Heart right ventricle (tissue), 16 donors: ENCODE measurements at regions not wholly inside any gene's neighbourhood (a gene's known extent, or its start where the extent isn't known, plus 50 kb on each side); places are given as distances from the start of the nearest gene placed in this dataset.

Experiments
- ATAC-seq, 8 donors: fragments of 200-7000 bp; cut with Tn5 transposase; one replicate each; pipeline ENCODE4 v1.9.1; 2020; ENCODE audit warnings: mild to moderate bottlenecking in 8 of 8, moderate library complexity in 8 of 8, moderate number of reproducible peaks in 1 of 8
- DNase-seq, 2 donors: peaks; one replicate each; pipeline ENCODE4 v3.0.0-alpha.2; 2020
- H3K27ac ChIP-seq, 10 donors: fragments of 200-600 bp; sonication (generic) in 2 of 10; one replicate each; pipeline versions ENCODE4 v1.5.0 to v1.8.0; 2020 to 2022; ENCODE audit warnings: mild to moderate bottlenecking in 3 of 10
- H3K27me3 ChIP-seq, 7 donors: fragments of 200-600 bp; one replicate each; pipeline ENCODE4 v1.8.0; 2021 to 2022; ENCODE audit warnings: mild to moderate bottlenecking in 2 of 7
- H3K36me3 ChIP-seq, 9 donors: fragments of 200-600 bp; sonication (generic) in 1 of 9; one replicate each; pipeline versions ENCODE4 v1.5.0 to v1.8.0; 2020 to 2022; ENCODE audit warnings: mild to moderate bottlenecking in 2 of 9
- H3K4me1 ChIP-seq, 9 donors: fragments of 200-600 bp; sonication (generic) in 1 of 9; one replicate each; pipeline versions ENCODE4 v1.5.0 to v1.8.0; 2020 to 2022; ENCODE audit warnings: mild to moderate bottlenecking in 4 of 9
- H3K4me3 ChIP-seq, 10 donors: fragments of 200-600 bp; sonication (generic) in 2 of 10; one replicate each; pipeline versions ENCODE4 v1.5.0 to v1.8.0; 2020 to 2022; ENCODE audit warnings: mild to moderate bottlenecking in 7 of 10, moderate library complexity in 2 of 10
- H3K9me3 ChIP-seq, 11 donors: fragments of 200-600 bp in 10 of 11; sonication (generic) in 2 of 11; one replicate each; pipeline versions ENCODE4 v1.5.0 to v1.8.0; 2013 to 2022; ENCODE audit warnings: mild to moderate bottlenecking in 2 of 11, control low read depth in 1 of 11, moderate library complexity in 1 of 11
- WGBS, 2 donors: extraction: QIAGEN DNeasy Blood & Tissue Kit; methylation state at CpG; one replicate each; pipeline ENCODE4 v1.1.7; 2013; ENCODE audit warnings: inconsistent platforms in 1 of 2; 5-methylcytosine and 5-hydroxymethylcytosine counted together
- intact Hi-C, 10 donors: fragments of 100-400 bp; cut with DNase I; formaldehyde crosslinking; loops; one replicate each; pipeline versions ENCODE4 v1.11.1 to v1.14.2; 2022
- TF ChIP-seq, protein P1 (sequence below), 9 donors: fragments of 200-600 bp; sonication (generic) in 2 of 9; IDR thresholded peaks; one replicate each; pipeline versions ENCODE4 v1.5.0 to v1.8.0; 2021 to 2022; ENCODE audit warnings: antibody characterized with exemption in 9 of 9, mild to moderate bottlenecking in 5 of 9, moderate library complexity in 1 of 9
- donor health status: Arrhythmogenic right ventricular cardiomyopathy.
- donor health status: ischemic (EF 13 %, LVEDD 7.1; RV severe dilation, severe dysfunction).
- donor health status: healthy with polysubstance abuse.
- donor health status: DM: no; HTN: yes; CAD: no.
- donor health status: DM: no; HTN: no; CAD: no.
- donor health status: ischemic (EF 25% LVEDD 6.9; RV normal size, moderate dysfunction).
- donor health status: ischemic (EF 25% LVEDD 5.7; RV mildly dilated, moderate dysfunction).
- donor health status: healthy.
- donor health status: DM: yes; HTN: yes; CAD: no.
- donor health status: Ischemic cardiomyopathy.
- donor health status: ischemic (EF 35%, LVEDD 5.7; RV mildly dilated, moderate dysfunction).
- donor health status: nonischemic (EF 11% LVEDD 7.7; RV severe dilation, severe dysfunction).
- donor health status: DM: yes; HTN: yes; CAD: no.
- donor health status: PGD.
- donor health status: ischemic (EF 29% LVEDD 5.4; RV normal size, mild dysfunction).
- donor health status: nonischemic (EF 23%, LVEDD 6.1; RV moderate dilation, normal function).

DNA sequence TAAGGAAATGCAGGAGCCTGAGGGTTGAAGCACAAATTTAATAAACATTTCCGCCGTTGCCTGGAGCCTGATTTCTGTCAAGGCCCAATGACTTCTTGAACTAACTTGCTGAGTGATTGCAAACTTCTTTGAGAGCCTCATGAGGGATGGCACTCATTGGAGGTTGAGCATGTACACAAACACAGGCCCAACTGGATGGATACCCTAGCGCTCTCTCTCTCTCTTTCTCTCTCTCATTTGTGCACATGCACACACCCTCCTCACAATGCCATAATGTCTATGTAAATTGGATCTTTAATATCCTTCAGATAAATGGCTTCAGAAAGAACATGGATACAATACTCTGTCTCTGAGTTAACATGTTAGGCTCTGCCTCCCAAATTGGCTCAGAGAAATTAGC, 597.7 kb upstream of the CADM1 start:
- Histone ChIP-seq H3K27me3 (peaks cover 0 to 12% (median 3%) of the 10 kb centered on the region in 7 donors), H3K4me3 (no peak overlapping the region), H3K36me3 (no peaks in the 10 kb centered on the region), H3K4me1 (no peaks in the 10 kb centered on the region), H3K9me3 (no peaks in the 10 kb centered on the region), H3K27ac (no peak overlapping the region)
- ATAC-seq (no peak), DNase-seq (no peak)
- WGBS, 2 donors = 68 to 74% methylated on average over 3 of the region's 3 CpGs
- TF ChIP-seq, protein P1, sequence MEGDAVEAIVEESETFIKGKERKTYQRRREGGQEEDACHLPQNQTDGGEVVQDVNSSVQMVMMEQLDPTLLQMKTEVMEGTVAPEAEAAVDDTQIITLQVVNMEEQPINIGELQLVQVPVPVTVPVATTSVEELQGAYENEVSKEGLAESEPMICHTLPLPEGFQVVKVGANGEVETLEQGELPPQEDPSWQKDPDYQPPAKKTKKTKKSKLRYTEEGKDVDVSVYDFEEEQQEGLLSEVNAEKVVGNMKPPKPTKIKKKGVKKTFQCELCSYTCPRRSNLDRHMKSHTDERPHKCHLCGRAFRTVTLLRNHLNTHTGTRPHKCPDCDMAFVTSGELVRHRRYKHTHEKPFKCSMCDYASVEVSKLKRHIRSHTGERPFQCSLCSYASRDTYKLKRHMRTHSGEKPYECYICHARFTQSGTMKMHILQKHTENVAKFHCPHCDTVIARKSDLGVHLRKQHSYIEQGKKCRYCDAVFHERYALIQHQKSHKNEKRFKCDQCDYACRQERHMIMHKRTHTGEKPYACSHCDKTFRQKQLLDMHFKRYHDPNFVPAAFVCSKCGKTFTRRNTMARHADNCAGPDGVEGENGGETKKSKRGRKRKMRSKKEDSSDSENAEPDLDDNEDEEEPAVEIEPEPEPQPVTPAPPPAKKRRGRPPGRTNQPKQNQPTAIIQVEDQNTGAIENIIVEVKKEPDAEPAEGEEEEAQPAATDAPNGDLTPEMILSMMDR (IDR thresholded peaks at IDR 0.05) = no peak
- intact Hi-C loops = no loop called here

DNA sequence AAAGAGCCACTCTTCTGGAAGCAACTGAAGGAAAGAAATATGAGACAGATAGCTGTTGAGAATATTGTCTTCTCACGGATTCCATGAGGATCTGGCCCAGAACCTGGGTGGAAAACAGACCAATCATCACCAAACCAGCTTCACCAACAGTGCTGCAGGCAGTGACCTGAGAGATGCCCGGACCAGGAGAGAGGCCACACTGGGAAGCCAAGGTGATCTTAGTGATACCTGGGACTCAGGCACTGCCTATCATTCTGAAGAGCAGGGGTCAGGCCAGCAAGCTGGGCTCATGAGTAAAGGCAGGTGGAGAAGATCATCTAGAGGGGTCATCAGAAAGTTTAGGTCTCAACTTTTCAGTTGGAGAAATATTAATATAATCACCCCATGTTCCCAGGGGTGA, 595.8 kb upstream of the CADM1 start:
- Histone ChIP-seq H3K4me3 (no peak overlapping the region), H3K9me3 (no peaks in the 10 kb centered on the region), H3K36me3 (no peaks in the 10 kb centered on the region), H3K4me1 (peaks cover 0 to 4% (median 0%) of the 10 kb centered on the region in 9 donors), H3K27ac (no peak overlapping the region), H3K27me3 (peaks cover 0 to 27% (median 11%) of the 10 kb centered on the region in 7 donors)
- no peak for DNase-seq
- no peak for ATAC-seq
- WGBS, 2 donors = 83% methylated on average over 2 of the region's 2 CpGs
- intact Hi-C loops = no loop called here
- TF ChIP-seq, protein P1 (IDR thresholded peaks at IDR 0.05) = no peak

DNA sequence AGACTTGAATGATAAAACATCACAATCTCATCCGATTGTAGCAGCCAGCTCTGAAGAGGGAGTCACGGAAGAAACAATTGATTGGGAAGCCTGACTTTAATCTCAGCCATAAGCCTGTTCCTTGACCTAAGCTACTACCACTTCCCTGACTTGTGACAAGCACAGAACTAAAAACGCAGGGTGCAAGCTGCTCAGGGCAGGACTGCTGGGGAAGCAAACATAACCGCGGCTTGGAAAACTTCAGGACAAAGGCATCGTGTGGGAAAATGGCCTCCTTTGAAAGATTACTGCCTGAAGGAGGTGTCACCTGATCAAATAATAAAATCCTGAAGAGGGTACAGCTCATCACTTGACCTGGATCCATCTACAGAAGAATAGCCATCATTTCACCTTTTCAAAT, 595.3 kb upstream of the CADM1 start:
- peaks cover 0 to 28% (median 13%) of the 10 kb centered on the region in 7 donors for H3K27me3 ChIP-seq
- 86 to 91% methylated on average over 6 of the region's 6 CpGs for WGBS, 2 donors
- H3K4me3 ChIP-seq = no peak overlapping the region
- H3K9me3 ChIP-seq = no peaks in the 10 kb centered on the region
- ATAC-seq = no peak
- no peak for DNase-seq
- H3K36me3 ChIP-seq = no peaks in the 10 kb centered on the region
- H3K4me1 ChIP-seq = peaks cover 0 to 4% (median 0%) of the 10 kb centered on the region in 9 donors
- intact Hi-C loops = no loop called here
- H3K27ac ChIP-seq = no peak overlapping the region
- TF ChIP-seq, protein P1 (IDR thresholded peaks at IDR 0.05) = no peak

DNA sequence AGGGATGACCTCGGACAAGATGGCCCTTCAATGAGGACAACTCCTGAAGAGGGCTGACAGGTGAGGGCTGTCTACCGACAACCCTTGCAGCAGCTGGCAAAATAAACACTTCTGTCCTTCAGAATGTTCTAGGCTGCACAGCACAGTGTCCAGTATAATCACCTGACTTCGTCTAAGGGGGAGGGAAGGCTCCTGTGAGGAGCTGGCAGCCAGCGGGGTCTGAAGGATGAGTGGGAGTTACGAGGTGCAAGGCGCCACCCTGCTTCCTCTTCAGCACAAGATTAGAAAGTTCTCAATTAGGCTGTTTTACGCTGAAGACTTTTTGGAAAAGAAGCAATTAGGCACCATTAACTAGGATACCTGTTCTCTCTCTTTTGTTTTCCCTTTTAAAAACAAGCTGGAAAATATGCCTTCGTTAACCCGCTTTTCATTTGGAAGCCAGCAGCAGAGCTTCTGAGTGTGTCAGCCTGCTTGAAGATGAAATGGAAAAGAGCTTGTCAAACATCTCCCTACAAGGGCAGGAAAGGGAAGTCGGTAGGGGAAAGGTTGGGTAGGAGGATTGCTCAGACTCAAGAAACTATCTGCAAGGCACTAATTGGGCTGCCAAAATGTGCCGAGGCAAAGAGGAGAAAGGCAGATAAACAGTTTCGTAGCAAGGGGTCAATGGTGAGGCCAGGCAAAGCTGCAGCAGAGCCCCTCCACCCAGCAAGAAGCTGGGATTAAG, 592.2 kb upstream of the CADM1 start:
- Histone ChIP-seq H3K4me3 (no peak overlapping the region), H3K36me3 (no peaks in the 10 kb centered on the region), H3K4me1 (peaks cover 0 to 4% (median 0%) of the 10 kb centered on the region in 9 donors), H3K27me3 (peaks cover 0 to 30% (median 10%) of the 10 kb centered on the region in 7 donors), H3K9me3 (no peaks in the 10 kb centered on the region), H3K27ac (no peak overlapping the region)
- intact Hi-C loops = no loop called here
- 43 to 46% methylated on average over 12 of the region's 12 CpGs for WGBS, 2 donors
- TF ChIP-seq, protein P1 (IDR thresholded peaks at IDR 0.05) = no peak
- no peak for DNase-seq
- ATAC-seq = no peak
